Common myeloid progenitor, CD34-positive (primary cell): ENCODE measurements at regions not wholly inside any gene's neighbourhood (a gene's known extent, or its start where the extent isn't known, plus 50 kb on each side); places are given as distances from the start of the nearest gene placed in this dataset.

Source experiments
- CTCF ChIA-PET: fragments of 350-600 bp; sonication (Branson Sonifier 250); formaldehyde crosslinking; loops from one replicate; lab custom pipeline; 2021; ENCODE audit warnings: antibody characterized with exemption; lab: Charles Lee
- POLR2A ChIA-PET: fragments of 350-600 bp; sonication (Branson Sonifier 250); formaldehyde crosslinking; loops from one replicate; lab custom pipeline; 2021; ENCODE audit warnings: antibody characterized with exemption; lab: Charles Lee
- DNase-seq, 3 donors: peaks; one replicate each; pipeline versions ENCODE4 v3.0.0 to v3.0.0-alpha.2; 2013
- H3K27ac ChIP-seq, 2 experiments: 1 replicate in 1 of 2; 2 replicates in 1 of 2; pipeline ENCODE4 v1.7.0; 2013; ENCODE audit warnings: inconsistent platforms in 2 of 2, low read length in 2 of 2, mild to moderate bottlenecking in 2 of 2, low read depth in 1 of 2, moderate library complexity in 1 of 2; ENCODE audit not compliant: severe bottlenecking in 2 of 2, insufficient read depth in 1 of 2, poor library complexity in 1 of 2
- H3K27me3 ChIP-seq, 5 experiments: replicated peaks in 2 of 5; 1 replicate in 3 of 5; 2 replicates in 2 of 5; pipeline versions ENCODE4 v1.6.1 to v1.7.0; 2013; ENCODE audit warnings: low read length in 4 of 5, mild to moderate bottlenecking in 2 of 5, moderate library complexity in 2 of 5, inconsistent platforms in 1 of 5; ENCODE audit not compliant: insufficient read depth in 5 of 5, control insufficient read depth in 4 of 5
- H3K36me3 ChIP-seq, 4 experiments: 1 replicate in 2 of 4; 2 replicates in 2 of 4; pipeline versions ENCODE4 v1.6.1 to v1.7.0; 2013; ENCODE audit warnings: low read length in 3 of 4, control low read depth in 1 of 4, mild to moderate bottlenecking in 1 of 4; ENCODE audit not compliant: control insufficient read depth in 4 of 4, insufficient read depth in 4 of 4
- H3K4me1 ChIP-seq, 4 experiments: 1 replicate in 3 of 4; 2 replicates in 1 of 4; pipeline versions ENCODE4 v1.6.1 to v1.7.1; 2013; ENCODE audit warnings: low read length in 3 of 4, mild to moderate bottlenecking in 3 of 4, control low read depth in 1 of 4, inconsistent platforms in 1 of 4, moderate library complexity in 1 of 4; ENCODE audit not compliant: control insufficient read depth in 4 of 4, insufficient read depth in 4 of 4; ENCODE audit errors: control extremely low read depth in 1 of 4
- H3K4me3 ChIP-seq, 7 experiments: 1 replicate in 4 of 7; 2 replicates in 3 of 7; pipeline versions ENCODE4 v1.5.1 to v1.7.0; 2013; ENCODE audit warnings: mild to moderate bottlenecking in 7 of 7, low read length in 6 of 7, moderate library complexity in 6 of 7, inconsistent platforms in 2 of 7, low read depth in 2 of 7, control low read depth in 1 of 7; ENCODE audit not compliant: insufficient read depth in 4 of 7, control insufficient read depth in 1 of 7; ENCODE audit errors: extremely low read depth in 1 of 7
- H3K9me3 ChIP-seq, 5 experiments: 1 replicate in 4 of 5; 2 replicates in 1 of 5; pipeline versions ENCODE4 v1.6.1 to v1.7.1; 2013; ENCODE audit warnings: low read length in 4 of 5, mild to moderate bottlenecking in 2 of 5, inconsistent platforms in 1 of 5, low read depth in 1 of 5, moderate library complexity in 1 of 5; ENCODE audit not compliant: control insufficient read depth in 4 of 5, insufficient read depth in 2 of 5; ENCODE audit errors: control extremely low read depth in 1 of 5
- WGBS: methylation state at CpG from one replicate; pipeline ENCODE4 v1.1.5; 2013; ENCODE audit not compliant: insufficient coverage; 5-methylcytosine and 5-hydroxymethylcytosine counted together

GRCh38 chr6:165844801-165845364, 181.8 kb upstream of the PDE10A start:
- CTCF ChIA-PET = no interaction called here
- Histone ChIP-seq H3K27me3 (peaks cover 20 to 92% (median 52%) of the 10 kb centered on the region in 5 experiments), H3K36me3 (no peaks in the 10 kb centered on the region), H3K4me3 (no peak overlapping the region), H3K27ac (no peak overlapping the region), H3K4me1 (peaks cover 0 to 6% (median 6%) of the 10 kb centered on the region in 4 experiments), H3K9me3 (peaks cover 0 to 3% (median 0%) of the 10 kb centered on the region in 5 experiments)
- no peak for DNase-seq
- POLR2A ChIA-PET = no interaction called here
- 66% methylated on average over 3 of the region's 4 CpGs for WGBS

GRCh38 chr6:165844232-165844631, 181.2 kb upstream of the PDE10A start:
- POLR2A ChIA-PET = no interaction called here
- Histone ChIP-seq H3K27me3 (peaks cover 25 to 92% (median 46%) of the 10 kb centered on the region in 5 experiments), H3K4me3 (no peak overlapping the region), H3K4me1 (peaks cover 0 to 6% (median 6%) of the 10 kb centered on the region in 4 experiments), H3K9me3 (peaks cover 0 to 3% (median 0%) of the 10 kb centered on the region in 5 experiments), H3K36me3 (no peaks in the 10 kb centered on the region), H3K27ac (no peak overlapping the region)
- CTCF ChIA-PET = no interaction called here
- no peak for DNase-seq
- WGBS = 60% methylated on average over 1 of the region's 5 CpGs

GRCh38 chr6:165843568-165844113, 180.6 kb upstream of the PDE10A start:
- DNase-seq = no peak
- H3K4me1 ChIP-seq = peaks cover 0 to 6% (median 6%) of the 10 kb centered on the region in 4 experiments
- no peak overlapping the region for H3K4me3 ChIP-seq
- peaks cover 0 to 3% (median 0%) of the 10 kb centered on the region in 5 experiments for H3K9me3 ChIP-seq
- CTCF ChIA-PET = no interaction called here
- H3K27ac ChIP-seq = no peak overlapping the region
- WGBS = 81% methylated on average over 11 of the region's 11 CpGs
- H3K27me3 ChIP-seq = peaks cover 25 to 91% (median 44%) of the 10 kb centered on the region in 5 experiments
- H3K36me3 ChIP-seq = no peaks in the 10 kb centered on the region
- POLR2A ChIA-PET = no interaction called here

GRCh38 chr6:165843121-165843520, 180.1 kb upstream of the PDE10A start:
- Histone ChIP-seq H3K36me3 (no peaks in the 10 kb centered on the region), H3K4me1 (peaks cover 0 to 6% (median 6%) of the 10 kb centered on the region in 4 experiments), H3K4me3 (no peak overlapping the region), H3K27me3 (peaks cover 25 to 89% (median 40%) of the 10 kb centered on the region in 5 experiments), H3K27ac (no peak overlapping the region), H3K9me3 (peaks cover 0 to 3% (median 0%) of the 10 kb centered on the region in 5 experiments)
- DNase-seq = no peak
- WGBS = 41% methylated on average over 5 of the region's 5 CpGs
- POLR2A ChIA-PET = no interaction called here
- CTCF ChIA-PET = no interaction called here

DNA sequence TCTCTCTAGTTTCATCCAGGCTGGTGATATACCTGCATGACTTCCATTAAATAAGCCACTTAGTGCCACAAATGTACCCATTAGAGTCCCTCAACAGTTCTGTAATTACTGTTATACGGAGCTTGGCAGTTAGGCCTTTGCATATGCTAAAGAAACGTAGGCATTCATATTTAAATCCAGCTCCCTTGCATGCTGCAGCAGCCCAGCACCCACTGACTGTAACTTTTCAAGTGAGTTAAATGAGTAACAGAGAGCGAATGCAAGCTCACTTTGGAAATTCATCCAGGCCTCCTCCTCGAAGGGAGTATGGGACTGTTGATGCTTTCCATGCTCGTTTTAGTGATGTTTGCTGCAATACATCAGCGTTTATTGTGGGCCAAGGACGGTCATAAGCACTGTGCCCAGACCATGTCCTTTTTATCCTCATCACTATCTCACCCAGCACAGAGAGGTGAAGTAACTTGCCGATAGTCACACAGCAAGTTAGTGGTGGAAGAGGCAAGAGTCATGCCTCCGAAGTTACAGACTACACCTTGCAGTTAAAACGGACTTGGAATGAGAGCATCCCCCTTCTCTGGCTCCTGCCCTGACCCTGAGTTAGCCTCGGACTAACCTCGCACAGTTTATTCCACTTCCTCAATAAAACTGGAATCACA, 179.4 kb upstream of the PDE10A start:
- Histone ChIP-seq H3K9me3 (peaks cover 0 to 3% (median 0%) of the 10 kb centered on the region in 5 experiments), H3K4me1 (peaks cover 0 to 6% (median 6%) of the 10 kb centered on the region in 4 experiments), H3K36me3 (no peaks in the 10 kb centered on the region), H3K27me3 (peaks cover 22 to 86% (median 37%) of the 10 kb centered on the region in 5 experiments), H3K27ac (no peak overlapping the region), H3K4me3 (no peak overlapping the region)
- ChIA-PET POLR2A (no interaction called here), CTCF (interaction anchor here (0.9 to 1.8 kb wide), 3 partner anchors 13 to 111 kb away, joined by 3 to 6 read pairs (median 4); no protein-coding TSS in a partner anchor)
- DNase-seq = no peak
- 62% methylated on average over 7 of the region's 12 CpGs for WGBS

DNA sequence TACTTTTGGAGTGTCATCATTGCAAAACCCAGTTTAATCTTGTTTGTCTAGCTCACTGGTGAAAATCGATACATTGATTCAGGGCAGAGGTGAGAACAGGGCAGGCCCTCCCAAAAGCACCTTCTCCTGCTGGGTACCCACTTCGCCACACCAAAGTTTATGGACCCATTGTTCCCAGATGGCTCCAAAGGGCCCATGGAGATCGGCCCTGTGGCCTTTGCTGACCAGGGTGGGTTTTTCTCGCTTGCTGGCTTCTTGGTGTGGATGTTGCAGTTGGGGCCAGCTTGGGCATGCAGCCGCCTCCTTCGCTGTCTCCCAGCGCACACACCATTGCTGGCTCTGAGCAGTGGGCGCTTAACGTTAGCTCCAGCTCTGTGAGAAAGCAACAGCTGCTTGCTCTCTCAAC, 178.1 kb upstream of the PDE10A start:
- H3K27ac ChIP-seq = no peak overlapping the region
- peaks cover 0 to under 1% (median 0%) of the 10 kb centered on the region in 5 experiments for H3K9me3 ChIP-seq
- no peak overlapping the region for H3K4me3 ChIP-seq
- WGBS = 91% methylated on average over 8 of the region's 9 CpGs
- ChIA-PET CTCF (interaction anchor here (0.9 to 1.8 kb wide), 3 partner anchors 9 to 401 kb away, joined by 3 to 7 read pairs (median 6); no protein-coding TSS in a partner anchor), POLR2A (no interaction called here)
- peaks cover 0 to 6% (median 6%) of the 10 kb centered on the region in 4 experiments for H3K4me1 ChIP-seq
- no peaks in the 10 kb centered on the region for H3K36me3 ChIP-seq
- peaks cover 19 to 79% (median 24%) of the 10 kb centered on the region in 5 experiments for H3K27me3 ChIP-seq
- no peak for DNase-seq
